HG02763 (cell line): ENCODE measurements at regions not wholly inside any gene's neighbourhood (a gene's known extent, or its start where the extent isn't known, plus 50 kb on each side); places are given as distances from the start of the nearest gene placed in this dataset.
"Not testable (repeated sequence)": the region's sequence is repeated elsewhere in the genome, so short reads cannot be mapped to it uniquely, and the experiment has no call there.

ENCODE experiments used
- ATAC-seq: cut with Tn5 transposase; IDR thresholded peaks from one replicate; pipeline ENCODE4 v1.9.1; 2021; ENCODE audit warnings: mild to moderate bottlenecking, moderate library complexity; ENCODE audit not compliant: unreplicated experiment

- ATAC-seq, result no peak
Measured at GRCh38 chr2:16066261-16067036, 126.1 kb downstream of the MYCN start.

- ATAC-seq, result not testable (repeated sequence)
Measured at GRCh38 chr2:16065272-16066069, 125.1 kb downstream of the MYCN start.

GRCh38 chr2:16064745-16065144 is 124.4 kb downstream of the MYCN start:
- ATAC-seq, result no peak

- ATAC-seq, result no peak
Measured at GRCh38 chr2:16063955-16064633, 123.7 kb downstream of the MYCN start.

- ATAC-seq, result no peak
Measured at GRCh38 chr2:16063251-16063850, 123.0 kb downstream of the MYCN start.

- ATAC-seq, result no peak
Measured at GRCh38 chr2:16062471-16063250, 122.3 kb downstream of the MYCN start.

GRCh38 chr2:16061441-16062217 is 121.3 kb downstream of the MYCN start:
- ATAC-seq, result no peak

- ATAC-seq, result no peak
Measured at GRCh38 chr2:16060936-16061338, 120.6 kb downstream of the MYCN start.

- ATAC-seq, result no peak
Measured at GRCh38 chr2:16060125-16060935, 120.0 kb downstream of the MYCN start.

- no peak for ATAC-seq
Measured at GRCh38 chr2:16059393-16060016, 119.2 kb downstream of the MYCN start.

- no peak for ATAC-seq
Measured at GRCh38 chr2:16058747-16059358, 118.5 kb downstream of the MYCN start.

GRCh38 chr2:16058256-16058655 is 117.9 kb downstream of the MYCN start:
- no peak for ATAC-seq

- ATAC-seq, result no peak
Measured at GRCh38 chr2:16057661-16058060, 117.3 kb downstream of the MYCN start.

GRCh38 chr2:16055848-16056580 is 115.7 kb downstream of the MYCN start:
- peak; percentile 85 for ATAC-seq

- no peak for ATAC-seq
Measured at GRCh38 chr2:16053437-16054257, 113.3 kb downstream of the MYCN start.

GRCh38 chr2:16052571-16053052 is 112.3 kb downstream of the MYCN start:
- ATAC-seq, result not testable (repeated sequence)
